Prostate gland (tissue), 2 donors: ENCODE measurements at regions not wholly inside any gene's neighbourhood (a gene's known extent, or its start where the extent isn't known, plus 50 kb on each side); places are given as distances from the start of the nearest gene placed in this dataset.
A peak's percentile ranks its signal among the peaks of the same experiment; 100 is the strongest.

Source experiments
- DNase-seq: peaks from one replicate; pipeline ENCODE4 v3.0.0-alpha.2; 2019; ENCODE audit warnings: low spot score
- H3K27ac ChIP-seq, 2 donors: fragments of 200-600 bp; sonication (generic); 2 replicates each; pipeline ENCODE4 v1.5.1; 2017 to 2019
- H3K27me3 ChIP-seq: fragments of 200-600 bp; sonication (generic); replicated peaks from 2 replicates; pipeline ENCODE4 v1.5.1; 2019; ENCODE audit not compliant: insufficient read depth
- H3K36me3 ChIP-seq, 2 donors: fragments of 200-600 bp; sonication (generic); 1 replicate in 1 of 2; 2 replicates in 1 of 2; pipeline versions ENCODE4 v1.5.1 to v1.8.1; 2017 to 2019
- H3K4me1 ChIP-seq: fragments of 200-600 bp; sonication (generic); replicated peaks from 2 replicates; pipeline ENCODE4 v1.5.1; 2019
- H3K4me3 ChIP-seq, 2 donors: fragments of 200-600 bp; sonication (generic); 2 replicates each; pipeline ENCODE4 v1.5.1; 2017 to 2019
- H3K9me3 ChIP-seq: fragments of 200-600 bp; sonication (generic); 2 replicates; pipeline ENCODE4 v1.5.1; 2017
- CTCF ChIP-seq, 4 experiments: fragments of 200-600 bp in 2 of 4; fragments of 450-650 bp in 2 of 4; sonication (generic) in 2 of 4; IDR thresholded peaks; 1 replicate in 3 of 4; 2 replicates in 1 of 4; pipeline ENCODE4 v1.5.1; 2016 to 2019; ENCODE audit warnings: antibody characterized with exemption in 4 of 4, mild to moderate bottlenecking in 2 of 4, moderate library complexity in 2 of 4
- POLR2A ChIP-seq: fragments of 450-650 bp; IDR thresholded peaks from one replicate; pipeline ENCODE4 v1.6.1; 2016; ENCODE audit warnings: antibody characterized with exemption, mild to moderate bottlenecking
- POLR2AphosphoS5 ChIP-seq: sonication (generic); formaldehyde crosslinking; IDR thresholded peaks from one replicate; pipeline ENCODE4 v1.6.1; 2017; ENCODE audit warnings: antibody characterized with exemption
- WGBS: methylation state at CpG from one replicate; pipeline ENCODE4 v1.1.5; 2018; 5-methylcytosine and 5-hydroxymethylcytosine counted together
- intact Hi-C: fragments of 100-400 bp; cut with DNase I; formaldehyde crosslinking; loops from one replicate; pipeline ENCODE4 v1.14.2; 2022

GRCh38 chrX:45437186-45437585, 236.5 kb upstream of the DIPK2B start:
- no peaks in the 10 kb centered on the region for H3K27me3 ChIP-seq
- TF ChIP-seq CTCF (IDR thresholded peaks at IDR 0.05) (no peak), POLR2A (no peak), POLR2AphosphoS5 (no peak)
- no peak overlapping the region for H3K4me3 ChIP-seq
- 71% methylated on average over 2 of the region's 2 CpGs for WGBS
- no peaks in the 10 kb centered on the region for H3K9me3 ChIP-seq
- intact Hi-C loops, result no loop called here
- no peaks in the 10 kb centered on the region for H3K4me1 ChIP-seq
- H3K36me3 ChIP-seq, result no peaks in the 10 kb centered on the region
- DNase-seq, result no peak
- H3K27ac ChIP-seq, result no peak overlapping the region

- no peaks in the 10 kb centered on the region for H3K9me3 ChIP-seq
- H3K4me1 ChIP-seq, result no peaks in the 10 kb centered on the region
- no peak overlapping the region for H3K27ac ChIP-seq
- intact Hi-C loops, result no loop called here
- TF ChIP-seq POLR2A, result no peak
- no peak for TF ChIP-seq POLR2AphosphoS5
- TF ChIP-seq CTCF (IDR thresholded peaks at IDR 0.05), result no peak
- DNase-seq, result no peak
- no peak overlapping the region for H3K4me3 ChIP-seq
- H3K36me3 ChIP-seq, result no peaks in the 10 kb centered on the region
- H3K27me3 ChIP-seq, result no peaks in the 10 kb centered on the region
Measured at GRCh38 chrX:45435481-45435880, 234.8 kb upstream of the DIPK2B start.

DNA sequence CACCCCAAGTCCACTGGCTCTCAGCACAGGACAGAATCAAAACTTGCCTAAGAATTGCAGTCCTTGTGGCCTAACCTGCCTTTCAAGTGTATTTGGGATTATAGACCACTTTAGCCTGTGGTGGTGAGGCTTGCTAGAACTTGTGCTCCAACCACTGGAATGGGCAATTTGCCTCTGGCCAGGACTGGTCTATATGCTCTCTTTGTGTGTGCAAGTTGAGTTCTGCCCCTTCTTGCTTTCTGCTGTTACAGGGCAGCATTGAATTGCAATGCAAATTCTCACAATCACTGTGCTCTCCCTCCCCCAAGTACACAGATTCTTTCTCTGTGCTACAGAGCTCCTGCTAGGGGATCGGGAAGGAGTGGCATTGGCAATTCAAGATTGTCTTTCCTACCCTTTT, 233.6 kb upstream of the DIPK2B start:
- H3K4me3 ChIP-seq, result no peak overlapping the region
- 31% methylated on average over 1 of the region's 1 CpG for WGBS
- intact Hi-C loops, result no loop called here
- no peaks in the 10 kb centered on the region for H3K9me3 ChIP-seq
- no peaks in the 10 kb centered on the region for H3K27me3 ChIP-seq
- no peaks in the 10 kb centered on the region for H3K36me3 ChIP-seq
- no peaks in the 10 kb centered on the region for H3K4me1 ChIP-seq
- DNase-seq, result peak; percentile 30
- H3K27ac ChIP-seq, result no peak overlapping the region
- no peak for TF ChIP-seq CTCF (IDR thresholded peaks at IDR 0.05)
- no peak for TF ChIP-seq POLR2AphosphoS5
- TF ChIP-seq POLR2A, result no peak

DNA sequence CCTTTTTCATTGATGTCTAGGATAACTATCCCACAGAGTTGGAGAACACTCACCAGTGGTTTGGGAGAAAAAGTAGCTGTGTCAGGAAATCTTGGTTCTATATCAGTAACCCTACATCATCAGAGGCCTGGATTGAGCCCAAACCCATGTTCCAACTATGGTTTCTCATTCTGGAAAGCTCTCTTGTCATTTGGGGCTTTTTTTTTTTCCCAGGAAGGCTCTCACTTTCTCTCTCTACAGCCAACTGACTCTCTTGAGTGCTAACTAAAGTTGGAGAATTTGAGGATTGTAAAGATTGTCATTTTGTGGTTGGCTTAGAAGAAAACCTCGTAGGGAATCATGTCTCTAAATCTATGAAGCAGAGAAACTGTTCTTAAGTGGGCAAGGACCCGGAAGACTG, 228.2 kb upstream of the DIPK2B start:
- Histone ChIP-seq H3K36me3 (no peaks in the 10 kb centered on the region), H3K27ac (no peak overlapping the region), H3K4me1 (no peaks in the 10 kb centered on the region), H3K4me3 (no peak overlapping the region), H3K9me3 (no peaks in the 10 kb centered on the region), H3K27me3 (no peaks in the 10 kb centered on the region)
- TF ChIP-seq POLR2AphosphoS5 (no peak), CTCF (IDR thresholded peaks at IDR 0.05) (no peak), POLR2A (no peak)
- no peak for DNase-seq
- 77% methylated on average over 2 of the region's 2 CpGs for WGBS
- intact Hi-C loops, result no loop called here

DNA sequence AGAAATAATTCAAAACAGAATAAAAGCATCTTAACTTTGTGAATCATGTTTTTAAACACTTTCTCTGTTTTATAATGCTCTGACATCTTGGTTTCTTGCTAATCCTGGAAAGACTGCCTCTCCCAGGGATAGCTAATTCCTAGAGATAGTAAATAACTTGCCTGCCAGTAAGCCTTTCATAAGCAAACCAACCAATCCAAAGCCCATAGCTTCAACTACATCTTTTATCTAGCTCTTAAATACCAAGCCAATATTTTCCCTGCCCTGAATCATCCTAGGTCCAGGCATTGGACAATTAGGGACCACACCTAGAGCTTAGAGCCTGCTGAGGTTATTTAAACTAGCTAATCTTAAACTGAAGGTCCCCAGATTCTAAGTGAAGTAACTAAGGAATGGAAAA, 223.7 kb upstream of the DIPK2B start:
- intact Hi-C loops, result no loop called here
- TF ChIP-seq CTCF (IDR thresholded peaks at IDR 0.05) (no peak), POLR2A (no peak), POLR2AphosphoS5 (no peak)
- no peaks in the 10 kb centered on the region for H3K4me1 ChIP-seq
- H3K36me3 ChIP-seq, result no peaks in the 10 kb centered on the region
- DNase-seq, result no peak
- H3K27me3 ChIP-seq, result no peaks in the 10 kb centered on the region
- no peak overlapping the region for H3K27ac ChIP-seq
- no peak overlapping the region for H3K4me3 ChIP-seq
- no peaks in the 10 kb centered on the region for H3K9me3 ChIP-seq
